HG02610 (cell line): ENCODE measurements at regions not wholly inside any gene's neighbourhood (a gene's known extent, or its start where the extent isn't known, plus 50 kb on each side); places are given as distances from the start of the nearest gene placed in this dataset.
A peak's percentile ranks its signal among the peaks of the same experiment; 100 is the strongest.

ENCODE experiments used
- ATAC-seq: cut with Tn5 transposase; IDR thresholded peaks from one replicate; pipeline ENCODE4 v1.9.1; 2021; ENCODE audit warnings: mild to moderate bottlenecking, moderate library complexity; ENCODE audit not compliant: unreplicated experiment

- ATAC-seq: no peak
Measured at GRCh38 chr13:100817928-100818327, 143.3 kb upstream of the TMTC4 start.

GRCh38 chr13:100815476-100816046 lies 141.0 kb upstream of the TMTC4 start:
- ATAC-seq: no peak

DNA sequence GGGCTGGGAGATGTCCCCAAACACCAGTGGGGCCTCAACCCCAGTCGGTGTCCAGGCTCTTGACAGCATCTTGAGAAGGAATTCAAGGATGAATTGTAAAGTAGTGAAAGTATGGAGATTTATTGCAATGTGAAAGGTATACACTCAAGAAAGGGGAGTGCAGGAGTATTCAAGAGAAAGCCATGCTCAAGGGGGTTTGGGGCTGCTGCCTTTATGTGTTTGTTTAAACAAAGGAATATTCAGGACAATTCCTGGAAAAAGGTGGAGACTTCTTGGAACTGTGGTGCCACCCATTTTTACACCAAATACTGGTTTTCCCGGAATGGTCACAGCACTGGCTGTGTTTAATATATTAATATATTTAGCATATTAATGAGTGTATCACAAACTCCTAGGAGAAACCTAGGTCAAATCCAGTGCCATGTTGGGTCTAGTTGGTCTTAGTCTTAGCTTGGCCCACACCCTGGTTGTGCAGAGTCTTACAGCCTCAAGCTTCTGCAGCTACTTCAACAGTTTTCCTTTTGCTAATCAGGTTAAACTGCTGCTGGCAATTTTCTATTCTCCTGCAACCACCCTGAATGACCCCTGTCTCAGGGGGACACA lies 138.5 kb upstream of the TMTC4 start:
- ATAC-seq: no peak

GRCh38 chr13:100811928-100812327 lies 137.3 kb upstream of the TMTC4 start:
- ATAC-seq: no peak

GRCh38 chr13:100811024-100811865 lies 136.7 kb upstream of the TMTC4 start:
- no peak for ATAC-seq

GRCh38 chr13:100810481-100810880 lies 135.9 kb upstream of the TMTC4 start:
- ATAC-seq: no peak

- no peak for ATAC-seq
Measured at GRCh38 chr13:100809856-100810255, 135.3 kb upstream of the TMTC4 start.

- no peak for ATAC-seq
Measured at GRCh38 chr13:100809129-100809390, 134.5 kb upstream of the TMTC4 start.

DNA sequence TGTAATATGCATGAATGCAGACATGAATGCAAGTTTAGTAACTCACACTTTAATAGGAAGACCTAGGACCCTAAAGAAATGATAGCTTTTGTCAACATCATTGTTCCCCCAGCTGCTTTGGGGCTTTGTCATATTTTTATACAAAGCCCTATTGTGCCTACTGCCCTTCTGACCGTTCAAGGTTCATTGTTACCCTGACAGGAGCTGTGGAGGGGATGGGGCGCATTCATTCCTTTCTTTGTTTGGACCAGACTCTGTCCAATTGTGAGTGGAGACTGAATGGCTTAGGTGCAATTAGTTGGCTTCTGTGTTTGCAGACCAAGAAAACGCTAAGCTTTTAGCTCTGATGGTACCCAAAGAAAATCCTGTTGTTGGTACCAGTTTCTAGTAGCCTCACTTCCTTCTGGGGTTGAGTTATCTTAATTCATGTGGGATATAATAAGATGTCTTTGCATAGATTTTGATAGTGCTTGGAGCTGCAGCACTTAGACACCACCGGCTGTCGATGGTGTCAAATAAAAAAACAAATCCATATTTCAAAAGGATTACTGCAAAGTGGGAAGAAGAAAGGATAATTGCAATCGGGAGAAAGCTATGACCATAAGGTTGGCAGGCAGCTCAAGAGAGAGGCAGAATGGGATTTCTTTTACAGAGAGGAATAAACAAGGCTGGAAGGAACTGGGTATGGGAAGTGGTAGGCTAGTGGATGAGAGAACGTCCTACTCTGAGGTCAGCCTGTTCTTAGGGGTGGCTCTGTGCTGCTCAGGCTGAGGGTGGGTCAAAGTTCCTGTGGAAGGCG lies 133.9 kb upstream of the TMTC4 start:
- ATAC-seq: no peak

DNA sequence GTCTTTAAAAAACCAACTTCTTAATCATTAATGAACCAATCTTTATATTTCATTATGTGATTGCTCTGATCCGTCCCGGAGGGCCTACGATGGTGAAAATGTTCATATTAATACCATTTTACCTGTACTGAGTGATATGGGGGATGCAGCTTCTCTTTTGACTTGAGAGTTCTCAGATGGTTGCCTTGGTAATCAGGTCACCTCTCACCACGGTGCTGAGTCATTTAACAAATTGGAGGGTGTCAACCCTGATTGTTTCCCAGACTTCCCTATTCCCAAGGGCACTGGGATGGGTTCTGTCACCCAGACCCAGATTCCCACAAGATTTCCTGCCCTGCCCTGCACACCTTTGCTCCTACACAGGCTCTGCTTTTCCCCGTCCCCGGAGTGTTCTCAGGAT lies 128.5 kb upstream of the TMTC4 start:
- no peak for ATAC-seq

DNA sequence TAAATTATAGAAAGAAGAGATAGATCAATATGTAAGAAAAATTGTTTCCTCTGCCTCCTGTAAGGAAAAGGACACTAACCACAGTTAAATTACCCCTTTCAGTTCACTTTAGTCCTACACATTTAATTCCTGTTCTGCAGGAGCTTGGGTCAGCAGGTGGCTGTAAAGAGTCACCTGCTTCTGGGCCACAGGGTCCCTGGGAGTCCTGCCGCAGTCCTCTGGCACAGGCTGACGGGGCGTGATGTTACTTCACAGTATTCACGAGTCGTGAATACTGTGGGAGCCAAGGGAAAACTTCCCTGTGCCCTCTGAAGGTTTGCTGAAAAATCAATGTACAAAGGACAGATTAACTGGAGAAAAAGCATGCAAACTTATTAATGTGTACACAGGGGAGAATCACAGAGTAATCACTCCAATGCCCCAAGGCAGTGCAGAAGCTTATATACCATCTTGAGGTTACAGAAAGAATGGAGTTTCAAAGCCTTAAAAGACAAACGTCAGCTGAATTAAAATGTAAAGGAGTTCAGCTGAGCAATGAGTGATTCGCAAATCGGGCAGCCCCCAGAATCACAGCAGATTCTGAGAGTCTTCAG lies 125.8 kb upstream of the TMTC4 start:
- no peak for ATAC-seq

DNA sequence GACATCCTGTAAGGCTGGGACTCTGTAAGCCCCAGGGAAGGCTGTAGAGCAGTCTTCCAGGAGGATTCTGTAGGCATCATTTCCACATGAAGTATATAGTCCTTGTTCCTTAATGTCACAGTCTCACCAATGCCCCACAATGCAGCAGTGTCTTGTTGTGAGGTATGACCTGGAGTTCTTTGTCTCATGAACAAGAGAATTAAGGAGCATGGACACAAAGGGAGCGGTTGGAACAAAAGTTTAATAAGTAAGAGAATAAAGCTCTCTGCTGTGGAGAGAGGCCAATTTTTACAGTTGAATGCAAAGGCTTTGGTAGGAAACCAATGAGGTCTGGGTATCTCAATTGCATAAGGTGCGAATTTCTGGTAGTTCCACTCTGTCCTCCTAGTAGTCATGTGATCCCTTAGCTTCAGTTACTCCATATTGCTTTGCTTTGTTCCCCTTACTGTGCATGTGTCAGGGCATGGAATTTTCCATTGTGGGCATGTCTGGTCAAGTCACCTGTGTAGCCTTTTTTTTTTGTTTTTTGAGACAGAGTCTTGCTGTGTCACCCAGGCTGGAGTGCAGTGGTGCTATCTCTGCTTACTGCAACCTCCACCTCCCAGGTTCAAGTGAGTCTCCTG lies 124.3 kb upstream of the TMTC4 start:
- no peak for ATAC-seq

DNA sequence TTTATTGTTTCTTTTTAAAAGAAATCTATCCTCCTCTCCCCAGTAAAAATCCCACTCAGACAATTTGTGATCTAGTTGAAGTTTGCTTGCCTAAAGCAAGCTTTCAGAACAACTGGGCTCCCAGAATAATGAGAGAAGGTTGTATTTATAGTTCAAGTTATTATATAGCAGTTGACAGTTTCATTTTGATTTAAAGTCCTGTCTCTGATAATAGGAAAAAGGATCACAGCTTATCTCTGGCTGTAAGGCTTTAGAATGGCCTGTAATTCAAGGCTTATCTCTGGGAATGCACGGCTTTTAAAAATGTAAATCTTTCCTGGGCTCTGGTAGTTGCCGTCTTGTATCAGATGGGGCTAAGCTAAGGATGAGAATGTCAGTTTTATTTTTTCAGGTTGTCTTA lies 123.3 kb upstream of the TMTC4 start:
- no peak for ATAC-seq

GRCh38 chr13:100796463-100796862 lies 121.9 kb upstream of the TMTC4 start:
- ATAC-seq: no peak

GRCh38 chr13:100794575-100794974 lies 120.0 kb upstream of the TMTC4 start:
- ATAC-seq: no peak

DNA sequence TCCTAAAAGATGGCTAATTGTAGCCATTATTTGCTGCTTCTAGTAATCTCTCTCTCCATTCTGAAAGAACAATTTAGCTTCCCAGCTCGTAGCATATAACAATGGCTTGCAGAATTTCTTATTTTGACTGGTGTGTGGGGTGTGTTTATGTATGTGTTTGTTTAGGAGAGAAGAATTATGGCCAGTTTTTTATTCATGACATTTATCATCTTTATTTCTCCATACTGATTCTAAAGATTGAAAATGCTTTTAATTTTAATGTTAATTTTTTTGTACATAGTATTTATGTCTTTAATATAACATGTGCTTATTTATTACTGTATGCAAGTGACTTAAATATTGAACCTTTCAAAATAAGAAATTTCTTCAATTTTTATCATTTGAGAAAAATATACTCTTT lies 115.8 kb upstream of the TMTC4 start:
- ATAC-seq: no peak

- ATAC-seq: peak; percentile 93
Measured at GRCh38 chr13:100789968-100790367, 115.4 kb upstream of the TMTC4 start.

DNA sequence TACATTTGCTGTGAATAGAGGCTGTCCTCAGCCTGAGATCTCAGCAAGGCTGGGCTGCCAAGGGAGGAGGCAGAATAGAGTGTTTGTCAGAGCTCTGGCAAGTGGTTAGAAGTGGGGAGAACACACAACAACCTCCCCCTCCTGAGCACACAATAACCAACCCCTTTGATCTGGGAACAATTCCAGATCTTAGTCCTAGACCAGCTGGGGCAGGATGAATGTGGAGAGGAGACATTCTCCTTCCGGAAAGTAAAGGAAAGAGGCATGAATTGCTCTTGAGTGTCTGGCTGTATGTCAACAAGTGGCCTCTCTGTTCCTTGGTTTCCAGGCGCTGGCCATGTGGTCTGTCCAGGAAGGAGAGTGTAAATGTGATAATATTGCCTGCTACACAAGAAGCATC lies 114.9 kb upstream of the TMTC4 start:
- peak; percentile 4 for ATAC-seq

DNA sequence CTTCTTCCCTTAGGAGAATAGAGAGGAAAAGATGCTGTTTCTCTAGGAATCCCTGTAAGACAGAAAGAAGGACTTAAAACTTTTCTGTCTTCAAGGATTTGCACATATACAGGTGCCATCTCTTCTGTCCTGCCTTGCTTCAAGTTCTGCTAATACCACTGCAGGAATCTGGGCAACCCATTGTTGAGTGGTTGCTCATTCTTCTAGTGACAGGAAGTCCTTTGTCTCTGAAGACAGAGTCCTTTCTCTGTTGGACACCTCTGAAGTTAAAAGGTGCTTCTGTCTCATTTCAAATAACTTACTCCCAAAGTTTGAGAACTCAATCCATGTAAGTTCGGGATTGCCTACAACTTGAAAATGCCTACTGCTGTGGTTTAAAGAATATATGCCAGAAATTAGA lies 114.4 kb upstream of the TMTC4 start:
- no peak for ATAC-seq

- ATAC-seq: no peak
Measured at GRCh38 chr13:100788540-100788939, 113.9 kb upstream of the TMTC4 start.

DNA sequence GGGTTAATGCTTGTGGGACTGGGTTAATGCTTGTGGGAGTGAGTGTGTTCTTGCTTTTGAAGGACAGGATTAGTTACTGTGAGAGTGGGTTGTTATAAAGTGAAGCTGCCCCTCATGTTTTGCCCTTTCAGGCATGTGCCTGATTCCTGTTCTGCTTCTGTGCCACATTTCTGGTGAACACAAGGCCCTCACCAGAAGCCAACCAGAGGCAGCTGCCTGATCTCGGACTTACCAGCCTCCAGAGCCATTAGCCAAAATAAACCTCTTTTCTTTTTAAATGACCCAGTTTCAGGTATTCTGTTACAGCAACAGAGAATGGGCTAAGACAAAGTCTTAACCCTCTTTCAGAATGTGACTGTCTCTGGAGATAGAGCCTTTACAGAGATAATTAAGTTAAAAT lies 113.3 kb upstream of the TMTC4 start:
- no peak for ATAC-seq
